NB4 (cell line): ENCODE measurements at regions not wholly inside any gene's neighbourhood (a gene's known extent, or its start where the extent isn't known, plus 50 kb on each side); places are given as distances from the start of the nearest gene placed in this dataset.

ENCODE experiments used
- CTCF ChIP-seq: IDR thresholded peaks from one replicate; pipeline ENCODE4 v1.5.1; 2012; ENCODE audit warnings: low read depth, low read length
- MAX ChIP-seq: IDR thresholded peaks from 2 replicates; pipeline ENCODE4 v1.6.1; 2011; ENCODE audit warnings: low read depth, low read length

- TF ChIP-seq CTCF (no peak), MAX (no peak)
These were observed 196.8 kb downstream of the PTN start for GRCh38 chr7:137146552-137147337.
